NCI-H2196 (cell line): ENCODE measurements at regions not wholly inside any gene's neighbourhood (a gene's known extent, or its start where the extent isn't known, plus 50 kb on each side); places are given as distances from the start of the nearest gene placed in this dataset.

Source experiments
- DNase-seq: peaks from one replicate; lab custom pipeline; 2025; ENCODE audit not compliant: unreplicated experiment; lab: John Stamatoyannopoulos, UW

DNA sequence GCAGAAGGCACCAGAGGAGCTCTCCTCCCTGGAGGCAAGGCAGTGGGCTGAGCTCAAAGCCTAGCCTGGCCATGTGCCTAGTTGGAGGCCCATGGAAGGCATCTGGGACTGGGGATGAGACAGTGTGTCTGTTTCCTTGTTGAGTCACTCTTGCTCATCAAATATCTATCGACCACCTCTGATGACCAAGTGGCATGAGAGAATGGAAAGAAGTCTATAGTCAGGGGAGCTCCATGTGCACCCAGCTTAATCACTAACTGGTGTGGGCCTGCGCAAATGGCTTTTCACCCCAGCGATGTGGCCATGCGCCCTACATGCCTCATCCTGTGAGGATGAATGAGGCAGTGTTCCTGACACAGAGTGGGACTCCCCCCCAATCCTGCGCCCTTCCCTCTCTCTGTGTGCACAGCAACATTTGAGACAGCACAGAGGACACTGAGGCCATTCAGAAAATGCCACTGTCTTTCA lies 229.9 kb downstream of the RPS24 start:
- no peak for DNase-seq

- no peak for DNase-seq
Measured at GRCh38 chr10:78264361-78264760, 230.7 kb downstream of the RPS24 start.

GRCh38 chr10:78266741-78267469 lies 233.2 kb downstream of the RPS24 start:
- DNase-seq, result no peak

DNA sequence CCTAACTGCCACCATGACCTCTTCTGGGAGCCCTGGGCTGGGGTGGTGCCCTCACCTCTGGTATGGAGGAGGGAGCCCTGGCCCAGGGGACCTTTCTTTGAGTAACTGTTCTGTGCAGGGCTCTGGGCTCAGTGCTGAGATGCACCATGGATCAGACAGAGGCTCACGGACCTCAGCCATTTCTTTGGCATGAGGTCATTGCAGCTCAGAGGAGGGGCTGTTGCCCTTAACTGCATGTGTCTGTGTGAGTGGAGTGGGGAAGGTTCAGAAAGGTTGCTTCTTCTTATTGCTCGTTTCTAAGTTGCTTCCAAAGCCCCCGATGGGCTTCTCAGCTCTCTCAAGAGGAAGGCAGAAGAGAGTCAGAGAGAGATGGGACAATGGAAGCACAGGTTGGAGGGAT lies 233.9 kb downstream of the RPS24 start:
- no peak for DNase-seq

DNA sequence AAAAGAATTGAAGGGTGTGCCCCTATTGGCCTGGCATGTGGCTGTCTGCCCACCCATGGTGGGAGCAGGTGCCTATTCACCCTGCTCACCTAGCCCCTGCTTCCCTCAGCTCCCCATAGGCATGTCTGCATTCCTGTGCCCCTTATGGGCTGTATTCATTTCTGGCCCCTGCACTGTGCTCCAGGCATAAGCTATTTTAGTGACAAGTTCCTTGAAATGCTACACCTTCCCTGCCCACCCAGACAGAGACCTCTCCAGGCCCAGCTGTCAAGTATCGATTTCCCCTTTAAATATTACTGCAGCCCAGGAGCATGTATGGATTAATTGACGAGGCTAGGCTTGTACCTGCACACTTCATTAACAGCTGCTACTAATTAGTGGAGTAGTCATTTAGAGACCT lies 235.4 kb downstream of the RPS24 start:
- no peak for DNase-seq

DNA sequence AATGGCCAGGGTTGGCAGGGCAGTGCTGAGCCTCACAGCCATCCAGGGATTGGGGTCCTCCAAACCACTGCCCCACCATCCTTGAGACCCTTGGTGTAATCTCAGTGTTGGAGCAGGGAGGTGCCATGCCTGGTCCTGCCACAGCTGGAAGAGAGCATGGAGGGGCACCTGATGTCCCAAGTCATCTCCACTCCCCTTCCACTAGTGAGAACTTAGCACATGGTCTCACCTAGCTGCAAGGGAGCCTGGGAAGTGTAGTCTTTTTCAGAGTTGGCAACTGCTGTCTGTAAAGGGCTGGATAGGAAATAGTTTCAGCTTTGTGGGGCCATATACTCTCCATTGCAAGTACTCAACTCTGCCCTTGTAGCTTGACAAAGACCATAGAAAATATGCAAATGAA lies 238.7 kb downstream of the RPS24 start:
- DNase-seq, result no peak

DNA sequence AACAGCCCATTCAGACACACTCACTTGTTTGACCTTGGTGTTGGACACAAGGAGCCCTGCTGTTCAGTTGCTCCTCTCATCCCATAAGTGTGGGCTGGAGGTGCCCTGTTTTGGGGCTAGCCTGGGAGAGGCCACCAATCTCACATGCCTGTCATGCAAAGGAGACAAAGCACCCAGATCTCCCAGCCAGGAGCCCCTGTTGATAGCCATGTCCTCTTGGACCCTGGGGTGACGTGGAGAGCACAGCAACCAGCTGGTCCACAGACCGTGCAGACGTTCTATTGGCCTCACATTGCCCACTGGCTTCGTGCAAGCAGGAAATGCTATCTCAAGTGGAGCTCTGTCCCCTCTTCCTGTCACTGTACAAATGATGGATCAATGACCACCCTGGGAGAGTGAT lies 240.8 kb downstream of the RPS24 start:
- DNase-seq, result no peak

GRCh38 chr10:78276139-78276538 lies 242.5 kb downstream of the RPS24 start:
- no peak for DNase-seq

GRCh38 chr10:78277314-78278057 lies 243.8 kb downstream of the RPS24 start:
- DNase-seq, result no peak

GRCh38 chr10:78278058-78278404 lies 244.4 kb downstream of the RPS24 start:
- no peak for DNase-seq

- no peak for DNase-seq
Measured at GRCh38 chr10:78279756-78280155, 246.1 kb downstream of the RPS24 start.

DNA sequence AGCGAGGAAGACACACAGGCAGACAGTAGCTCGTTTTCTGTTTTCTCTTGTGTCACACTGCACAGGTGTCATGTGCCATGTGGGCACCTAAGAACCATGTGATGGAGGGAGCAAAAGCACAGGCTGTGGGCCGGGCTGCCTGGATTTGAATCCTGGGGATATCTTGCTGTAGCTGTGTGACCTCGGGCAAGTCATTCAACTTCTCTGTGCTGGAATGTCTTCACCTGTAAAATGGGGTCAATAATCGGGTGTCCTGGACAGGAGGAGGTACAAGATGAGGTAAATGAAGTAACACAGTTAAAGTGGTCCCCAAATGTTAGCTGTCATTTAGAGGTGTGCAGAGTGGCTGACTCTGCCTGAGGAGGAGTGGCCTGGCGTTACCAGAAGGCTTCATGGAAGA lies 246.9 kb downstream of the RPS24 start:
- no peak for DNase-seq

DNA sequence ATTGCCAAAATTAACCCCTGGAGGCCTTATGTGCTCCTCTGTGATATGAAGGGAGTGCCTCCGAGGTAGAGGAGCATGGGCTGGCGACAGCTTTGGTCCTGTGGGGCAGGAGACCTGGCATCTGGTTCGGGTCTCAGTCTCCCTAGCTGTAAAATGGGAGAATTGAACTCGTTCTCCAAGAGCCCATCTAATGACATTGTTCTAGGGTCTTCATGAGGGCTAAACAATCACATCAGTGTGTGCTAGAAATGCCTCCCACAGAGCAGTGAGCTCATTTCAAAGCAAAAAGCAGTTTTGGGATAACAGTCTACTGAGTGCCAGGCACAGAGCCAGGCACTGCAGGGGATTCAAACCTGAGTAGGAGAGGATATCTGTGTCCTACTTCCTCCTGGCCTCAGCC lies 248.0 kb downstream of the RPS24 start:
- DNase-seq, result no peak

- no peak for DNase-seq
Measured at GRCh38 chr10:78283069-78283682, 249.5 kb downstream of the RPS24 start.

GRCh38 chr10:78284381-78284780 lies 250.7 kb downstream of the RPS24 start:
- no peak for DNase-seq

DNA sequence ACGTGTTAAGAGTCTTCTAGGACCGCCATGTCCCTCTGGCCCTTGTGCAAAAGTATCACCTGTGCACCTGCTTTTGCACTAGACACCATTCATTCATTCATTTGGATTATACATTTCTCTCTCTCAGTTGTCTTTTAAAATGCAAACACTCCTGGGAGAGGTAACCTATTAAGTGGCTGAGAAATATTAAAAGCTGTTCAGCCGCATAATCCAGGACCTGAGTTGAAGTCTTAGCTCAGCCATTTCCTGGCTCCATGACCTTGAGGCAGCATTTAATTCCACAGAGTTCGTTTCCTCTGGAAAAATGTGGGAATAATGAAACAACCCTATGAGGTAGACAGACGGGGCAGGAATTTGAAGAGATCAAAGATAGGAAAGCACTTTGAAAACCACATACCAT lies 251.6 kb downstream of the RPS24 start:
- no peak for DNase-seq

- DNase-seq, result no peak
Measured at GRCh38 chr10:78286186-78286585, 252.5 kb downstream of the RPS24 start.

DNA sequence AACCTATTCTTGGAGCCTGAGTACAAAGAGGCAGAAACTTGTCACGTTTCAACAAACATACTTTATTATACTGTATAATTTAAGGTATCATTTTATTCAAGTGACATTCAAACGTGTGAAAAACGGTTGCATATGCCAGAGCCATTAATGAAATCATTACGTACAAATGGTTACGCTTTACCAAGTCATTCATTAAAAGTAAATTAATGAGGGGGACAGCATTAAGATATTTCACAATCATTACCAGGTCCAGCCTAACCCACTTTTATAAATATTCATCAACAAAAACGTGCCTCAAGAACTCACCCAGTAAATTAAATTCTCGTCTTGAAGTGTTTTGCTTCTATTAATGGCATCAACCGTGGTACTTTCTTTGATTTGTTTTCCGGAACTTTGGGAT lies 253.0 kb downstream of the RPS24 start:
- DNase-seq, result no peak

DNA sequence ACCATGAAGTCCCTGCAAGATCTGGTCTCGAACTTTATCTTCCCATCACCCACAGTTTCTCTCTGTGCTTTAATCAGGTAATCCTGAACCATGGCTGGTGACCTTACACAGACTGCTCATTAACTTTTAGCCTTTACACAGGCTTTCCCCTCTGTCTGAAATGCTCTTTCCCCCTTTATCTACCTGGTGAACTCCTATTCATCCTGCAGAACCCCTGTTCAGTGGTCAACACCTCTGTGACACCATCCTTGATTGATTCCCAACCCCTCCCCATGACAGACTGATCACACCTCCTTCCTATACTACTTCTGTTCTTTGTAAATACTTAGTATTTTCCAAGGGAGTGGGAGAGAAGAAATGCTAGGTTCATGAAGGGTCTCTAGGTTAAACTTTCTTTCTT lies 254.0 kb downstream of the RPS24 start:
- DNase-seq, result no peak

GRCh38 chr10:78288663-78289062 lies 255.0 kb downstream of the RPS24 start:
- DNase-seq, result no peak

DNA sequence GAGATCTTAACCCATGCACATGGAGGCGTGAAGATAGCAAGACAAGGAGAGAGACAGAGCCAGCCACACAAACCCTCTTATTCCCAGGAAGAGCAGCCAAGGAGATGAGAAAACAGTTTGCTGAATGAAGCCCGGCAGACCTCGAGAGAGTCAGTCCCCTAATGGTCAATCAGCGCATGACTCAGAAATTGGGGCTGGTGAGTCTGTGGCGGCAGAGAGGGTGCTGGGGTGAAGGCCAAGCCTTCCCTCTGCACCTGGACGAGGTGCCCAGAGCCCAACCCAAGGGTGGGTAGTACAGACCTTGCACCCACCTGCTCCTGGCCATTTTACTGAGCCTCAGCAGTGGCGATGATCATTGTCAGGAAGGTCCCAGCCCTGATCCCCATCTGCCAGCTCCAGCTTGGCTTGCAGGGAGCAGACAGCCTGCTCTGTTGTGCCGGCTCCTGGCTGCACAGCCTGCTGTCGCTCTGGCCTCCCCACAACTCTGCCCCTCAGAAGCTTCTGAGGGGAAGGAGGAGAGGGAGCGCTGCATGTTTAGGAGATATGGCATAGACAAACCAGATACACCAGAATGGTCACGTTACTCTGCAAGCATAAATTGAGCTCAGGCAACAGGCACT lies 256.6 kb downstream of the RPS24 start:
- no peak for DNase-seq

GRCh38 chr10:78291722-78292121 lies 258.1 kb downstream of the RPS24 start:
- no peak for DNase-seq
